SK-N-SH treated with all-trans-retinoic acid at 6 μM for 48 hours (cell line): ENCODE measurements at regions not wholly inside any gene's neighbourhood (a gene's known extent, or its start where the extent isn't known, plus 50 kb on each side); places are given as distances from the start of the nearest gene placed in this dataset.

Experiments used
- ARNTL ChIP-seq: fragments of 450-650 bp; formaldehyde crosslinking; IDR thresholded peaks from 2 replicates; pipeline ENCODE4 v1.5.0; 2020; ENCODE audit warnings: low read depth, mild to moderate bottlenecking, moderate library complexity, borderline replicate concordance
- CSDC2 ChIP-seq: fragments of 250-450 bp; sonication (Bioruptor Pico); IDR thresholded peaks from 2 replicates; pipeline ENCODE4 v1.5.0; 2020; ENCODE audit warnings: mild to moderate bottlenecking, moderate library complexity
- GLIS3 ChIP-seq: fragments of 250-450 bp; sonication (Bioruptor Pico); IDR thresholded peaks from 2 replicates; pipeline ENCODE4 v1.5.0; 2020; ENCODE audit warnings: mild to moderate bottlenecking, moderate library complexity
- OSR1 ChIP-seq: fragments of 250-450 bp; sonication (Bioruptor Pico); IDR thresholded peaks from 2 replicates; pipeline ENCODE4 v1.8.0; 2022; ENCODE audit warnings: moderate library complexity, mild to moderate bottlenecking, inconsistent platforms
- PATZ1 ChIP-seq: fragments of 250-450 bp; sonication (Bioruptor Pico); IDR thresholded peaks from 2 replicates; pipeline ENCODE4 v1.8.0; 2020; ENCODE audit warnings: mild to moderate bottlenecking, moderate library complexity, borderline replicate concordance
- POU6F1 ChIP-seq: fragments of 250-450 bp; sonication (Bioruptor Pico); IDR thresholded peaks from 2 replicates; pipeline ENCODE4 v1.8.0; 2021; ENCODE audit warnings: low read depth, mild to moderate bottlenecking, moderate library complexity, borderline replicate concordance
- TOX ChIP-seq: fragments of 250-450 bp; sonication (Bioruptor Pico); IDR thresholded peaks from 2 replicates; pipeline ENCODE4 v1.8.0; 2021; ENCODE audit warnings: mild to moderate bottlenecking, moderate library complexity, borderline replicate concordance
- ZFP3 ChIP-seq: fragments of 250-450 bp; sonication (Bioruptor Pico); IDR thresholded peaks from 2 replicates; pipeline ENCODE4 v1.5.0; 2020; ENCODE audit warnings: mild to moderate bottlenecking, moderate library complexity
- ZFP30 ChIP-seq: fragments of 450-650 bp; formaldehyde crosslinking; IDR thresholded peaks from 2 replicates; pipeline ENCODE4 v1.5.0; 2022; ENCODE audit warnings: mild to moderate bottlenecking, moderate library complexity
- ZNF8 ChIP-seq: fragments of 450-650 bp; formaldehyde crosslinking; IDR thresholded peaks from 2 replicates; pipeline ENCODE4 v1.5.0; 2020; ENCODE audit warnings: mild to moderate bottlenecking, moderate library complexity

- no peak for TF ChIP-seq TOX (CRISPR knock-in tag)
- no peak for TF ChIP-seq ZNF8 (CRISPR knock-in tag)
- no peak for TF ChIP-seq ZFP3 (CRISPR knock-in tag)
- TF ChIP-seq CSDC2 = no peak
- no peak for TF ChIP-seq OSR1 (CRISPR knock-in tag)
- TF ChIP-seq PATZ1 (CRISPR knock-in tag) = no peak
- no peak for TF ChIP-seq ZFP30
- TF ChIP-seq GLIS3 (CRISPR knock-in tag) = no peak
- no peak for TF ChIP-seq ARNTL
- TF ChIP-seq POU6F1 (CRISPR knock-in tag) = no peak
These were observed 471.0 kb downstream of the TBC1D4 start for GRCh38 chr13:75010941-75011340.
